ENCODE measurements at regions not wholly inside any gene's neighbourhood (a gene's known extent, or its start where the extent isn't known, plus 50 kb on each side); places are given as distances from the start of the nearest gene placed in this dataset.

DNA sequence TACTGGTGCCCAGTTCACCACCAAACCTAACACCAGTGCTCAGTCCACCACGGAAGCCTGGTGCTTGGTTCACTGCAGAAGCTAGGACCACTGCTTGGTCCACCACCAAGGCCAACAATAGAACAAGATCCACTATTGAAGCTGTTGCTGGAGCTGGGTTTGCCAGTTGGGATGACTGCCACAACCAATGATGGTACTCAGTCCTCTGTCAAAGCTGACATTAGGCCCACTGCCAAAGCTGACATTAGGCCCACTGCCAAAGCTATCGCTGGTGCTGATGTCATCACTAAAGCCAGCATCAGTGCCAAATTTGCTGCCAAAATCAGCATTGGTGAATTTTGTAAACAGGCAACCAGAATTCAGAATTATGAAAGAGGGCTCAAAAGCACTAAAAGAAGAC, 1850.2 kb upstream of the RAG2 start:
- no peak for DNase-seq
- TF ChIP-seq, protein P1, sequence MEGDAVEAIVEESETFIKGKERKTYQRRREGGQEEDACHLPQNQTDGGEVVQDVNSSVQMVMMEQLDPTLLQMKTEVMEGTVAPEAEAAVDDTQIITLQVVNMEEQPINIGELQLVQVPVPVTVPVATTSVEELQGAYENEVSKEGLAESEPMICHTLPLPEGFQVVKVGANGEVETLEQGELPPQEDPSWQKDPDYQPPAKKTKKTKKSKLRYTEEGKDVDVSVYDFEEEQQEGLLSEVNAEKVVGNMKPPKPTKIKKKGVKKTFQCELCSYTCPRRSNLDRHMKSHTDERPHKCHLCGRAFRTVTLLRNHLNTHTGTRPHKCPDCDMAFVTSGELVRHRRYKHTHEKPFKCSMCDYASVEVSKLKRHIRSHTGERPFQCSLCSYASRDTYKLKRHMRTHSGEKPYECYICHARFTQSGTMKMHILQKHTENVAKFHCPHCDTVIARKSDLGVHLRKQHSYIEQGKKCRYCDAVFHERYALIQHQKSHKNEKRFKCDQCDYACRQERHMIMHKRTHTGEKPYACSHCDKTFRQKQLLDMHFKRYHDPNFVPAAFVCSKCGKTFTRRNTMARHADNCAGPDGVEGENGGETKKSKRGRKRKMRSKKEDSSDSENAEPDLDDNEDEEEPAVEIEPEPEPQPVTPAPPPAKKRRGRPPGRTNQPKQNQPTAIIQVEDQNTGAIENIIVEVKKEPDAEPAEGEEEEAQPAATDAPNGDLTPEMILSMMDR (conservative IDR thresholded peaks at IDR 0.05) = no peak
- Mint-ChIP-seq H3K27ac (no peak overlapping the region), H3K27me3 (ENCODE audit: insufficient read depth) (no peaks in the 10 kb centered on the region), H3K4me3 (no peak overlapping the region), H3K36me3 (ENCODE audit: low read depth) (no peaks in the 10 kb centered on the region), H3K4me1 (peaks cover 6% of the 10 kb centered on the region), H3K9me3 (no peaks in the 10 kb centered on the region)
- H3K27me3 ChIP-seq (ENCODE audit: control insufficient read depth, insufficient read depth, low read length, poor library complexity, severe bottlenecking) = no peaks in the 10 kb centered on the region
- no peak overlapping the region for H3K4me3 ChIP-seq (ENCODE audit: low read length)
- H3K4me1 ChIP-seq (ENCODE audit: control insufficient read depth, insufficient read depth, low read length) = no peaks in the 10 kb centered on the region
- no peak overlapping the region for H3K9ac ChIP-seq (ENCODE audit: extremely low read depth, low read length, poor library complexity, severe bottlenecking)
- H3K36me3 ChIP-seq (ENCODE audit: control insufficient read depth, insufficient read depth, low read length) = no peaks in the 10 kb centered on the region
- H3K27ac ChIP-seq (ENCODE audit: low read depth, low read length) = no peak overlapping the region
- H3K9me3 ChIP-seq (ENCODE audit: control insufficient read depth, low read length) = no peaks in the 10 kb centered on the region
- WGBS, 2 experiments (ENCODE audit: insufficient coverage in 1 of 2, insufficient read length in 1 of 2) = 96 to 100% methylated on average over 1 to 2 of the region's 2 CpGs

DNA sequence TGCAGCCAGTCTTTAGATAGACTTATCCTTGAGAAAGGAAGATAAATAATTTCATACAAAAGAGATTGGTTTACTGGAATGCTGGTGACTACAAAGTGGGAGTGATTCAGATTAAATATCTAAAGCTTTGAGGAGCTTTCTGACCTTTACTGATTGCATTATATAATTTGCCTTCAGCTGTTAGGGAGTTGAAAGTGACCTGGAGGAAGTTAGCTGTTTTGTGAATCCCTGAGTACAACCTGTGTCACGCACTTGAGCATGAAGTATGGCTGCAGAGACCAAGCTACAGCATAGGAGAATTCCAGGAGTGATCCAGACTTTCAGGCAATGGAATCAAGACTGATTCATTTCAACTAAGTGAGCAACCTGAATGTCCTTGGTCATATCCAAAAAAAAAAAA, 1848.3 kb upstream of the RAG2 start:
- TF ChIP-seq, protein P1 (conservative IDR thresholded peaks at IDR 0.05) = no peak
- Mint-ChIP-seq H3K4me3 (no peak overlapping the region), H3K27me3 (ENCODE audit: insufficient read depth) (no peaks in the 10 kb centered on the region), H3K4me1 (no peaks in the 10 kb centered on the region), H3K9me3 (no peaks in the 10 kb centered on the region), H3K36me3 (ENCODE audit: low read depth) (no peaks in the 10 kb centered on the region), H3K27ac (no peak overlapping the region)
- no peak for DNase-seq
- no peaks in the 10 kb centered on the region for H3K36me3 ChIP-seq (ENCODE audit: control insufficient read depth, insufficient read depth, low read length)
- H3K27me3 ChIP-seq (ENCODE audit: control insufficient read depth, insufficient read depth, low read length, poor library complexity, severe bottlenecking) = no peaks in the 10 kb centered on the region
- no peaks in the 10 kb centered on the region for H3K4me1 ChIP-seq (ENCODE audit: control insufficient read depth, insufficient read depth, low read length)
- no peak overlapping the region for H3K9ac ChIP-seq (ENCODE audit: extremely low read depth, low read length, poor library complexity, severe bottlenecking)
- no peak overlapping the region for H3K4me3 ChIP-seq (ENCODE audit: low read length)
- H3K27ac ChIP-seq (ENCODE audit: low read depth, low read length) = no peak overlapping the region
- WGBS, 2 experiments (ENCODE audit: insufficient coverage in 1 of 2, insufficient read length in 1 of 2) = 86 to 87% methylated on average over 1 of the region's 1 CpG
- no peaks in the 10 kb centered on the region for H3K9me3 ChIP-seq (ENCODE audit: control insufficient read depth, low read length)

DNA sequence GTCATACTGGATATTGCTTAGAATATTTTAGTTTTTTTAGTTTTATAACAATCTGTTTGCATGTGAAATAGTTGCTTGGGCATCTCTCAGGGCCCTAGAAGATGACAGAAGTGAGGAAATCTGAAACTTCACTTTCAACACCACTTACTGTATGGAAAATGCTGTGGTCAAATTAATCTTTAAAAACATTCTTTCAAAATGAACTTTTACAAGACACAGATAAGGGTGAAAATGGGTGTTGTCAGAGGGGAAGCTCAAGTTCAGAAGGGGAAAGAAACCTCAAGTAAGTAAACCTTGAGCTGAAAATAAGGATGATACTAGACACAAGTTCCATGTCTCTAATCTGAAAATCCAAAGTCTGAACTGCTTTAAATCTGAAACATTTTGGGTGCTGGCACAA, 1840.1 kb upstream of the RAG2 start:
- TF ChIP-seq, protein P1 (conservative IDR thresholded peaks at IDR 0.05) = no peak
- H3K27ac ChIP-seq (ENCODE audit: low read depth, low read length) = no peak overlapping the region
- H3K27me3 ChIP-seq (ENCODE audit: control insufficient read depth, insufficient read depth, low read length, poor library complexity, severe bottlenecking) = no peaks in the 10 kb centered on the region
- no peaks in the 10 kb centered on the region for H3K4me1 ChIP-seq (ENCODE audit: control insufficient read depth, insufficient read depth, low read length)
- no peak overlapping the region for H3K9ac ChIP-seq (ENCODE audit: extremely low read depth, low read length, poor library complexity, severe bottlenecking)
- Mint-ChIP-seq H3K27ac (no peak overlapping the region), H3K36me3 (ENCODE audit: low read depth) (no peaks in the 10 kb centered on the region), H3K4me3 (no peak overlapping the region), H3K4me1 (peaks cover 7% of the 10 kb centered on the region), H3K9me3 (no peaks in the 10 kb centered on the region), H3K27me3 (ENCODE audit: insufficient read depth) (no peaks in the 10 kb centered on the region)
- no peaks in the 10 kb centered on the region for H3K9me3 ChIP-seq (ENCODE audit: control insufficient read depth, low read length)
- no peaks in the 10 kb centered on the region for H3K36me3 ChIP-seq (ENCODE audit: control insufficient read depth, insufficient read depth, low read length)
- no peak overlapping the region for H3K4me3 ChIP-seq (ENCODE audit: low read length)
- no peak for DNase-seq
